ENCODE measurements at regions not wholly inside any gene's neighbourhood (a gene's known extent, or its start where the extent isn't known, plus 50 kb on each side); places are given as distances from the start of the nearest gene placed in this dataset.

GRCh38 chr2:224638301-224638823 is 53.2 kb upstream of the CUL3 start:
- TF ChIP-seq CTCF (conservative IDR thresholded peaks at IDR 0.05; ENCODE audit: low read depth in 2 of 2) (no peak), EZH2phosphoT487 (IDR thresholded peaks at IDR 0.05; ENCODE audit: unreplicated experiment) (no peak), JUNB (IDR thresholded peaks at IDR 0.05; ENCODE audit: unreplicated experiment) (no peak), ZNF331 (CRISPR knock-in tag; IDR thresholded peaks at IDR 0.05; ENCODE audit: low read depth) (no peak), EZH2 (IDR thresholded peaks at IDR 0.05; ENCODE audit: low read depth, unreplicated experiment) (no peak), STAT1 (IDR thresholded peaks at IDR 0.05; ENCODE audit: unreplicated experiment) (no peak), REST (IDR thresholded peaks at IDR 0.05; ENCODE audit: unreplicated experiment) (no peak)

Data from GM23338 (cell line).